Mesothelial cell of epicardium (in vitro differentiated cells): ENCODE measurements at regions not wholly inside any gene's neighbourhood (a gene's known extent, or its start where the extent isn't known, plus 50 kb on each side); places are given as distances from the start of the nearest gene placed in this dataset.
"Not testable (repeated sequence)": the region's sequence is repeated elsewhere in the genome, so short reads cannot be mapped to it uniquely, and the experiment has no call there.

Experiments
- DNase-seq, 2 experiments: peaks; one replicate each; pipeline ENCODE4 v3.0.0; 2021; ENCODE audit warnings: low spot score in 2 of 2; ENCODE audit not compliant: unreplicated experiment in 2 of 2
- H3K27ac Mint-ChIP-seq: 2 replicates; pipeline ENCODE4 v1.8.0; 2021; ENCODE audit warnings: mixed read lengths
- H3K27me3 Mint-ChIP-seq: 2 replicates; pipeline ENCODE4 v1.8.0; 2021; ENCODE audit warnings: low read depth, mixed read lengths
- H3K36me3 Mint-ChIP-seq: 2 replicates; pipeline ENCODE4 v1.8.0; 2021; ENCODE audit warnings: mixed read lengths
- H3K4me1 Mint-ChIP-seq: 2 replicates; pipeline ENCODE4 v1.8.0; 2021; ENCODE audit warnings: mixed read lengths
- H3K4me3 Mint-ChIP-seq: 2 replicates; pipeline ENCODE4 v1.8.0; 2021; ENCODE audit warnings: mild to moderate bottlenecking, moderate library complexity, mixed read lengths
- H3K9me3 Mint-ChIP-seq: 2 replicates; pipeline ENCODE4 v1.8.0; 2021; ENCODE audit warnings: mixed read lengths

- not testable (repeated sequence) for DNase-seq, H3K9me3 Mint-ChIP-seq, H3K27ac Mint-ChIP-seq, H3K4me1 Mint-ChIP-seq, H3K36me3 Mint-ChIP-seq, H3K27me3 Mint-ChIP-seq, H3K4me3 Mint-ChIP-seq
These were observed 64.1 kb upstream of the RUBCNL start for GRCh38 chr13:46451145-46451544.

GRCh38 chr13:46449949-46450348 lies 62.9 kb upstream of the RUBCNL start:
- not testable (repeated sequence) for H3K4me3 Mint-ChIP-seq, DNase-seq, H3K4me1 Mint-ChIP-seq, H3K9me3 Mint-ChIP-seq, H3K36me3 Mint-ChIP-seq, H3K27ac Mint-ChIP-seq, H3K27me3 Mint-ChIP-seq

- DNase-seq, H3K4me1 Mint-ChIP-seq, H3K36me3 Mint-ChIP-seq, H3K9me3 Mint-ChIP-seq, H3K27ac Mint-ChIP-seq, H3K4me3 Mint-ChIP-seq, H3K27me3 Mint-ChIP-seq: not testable (repeated sequence)
These were observed 61.1 kb upstream of the RUBCNL start for GRCh38 chr13:46448148-46448547.

GRCh38 chr13:46437808-46438404 lies 50.9 kb upstream of the RUBCNL start:
- not testable (repeated sequence) for H3K27me3 Mint-ChIP-seq, H3K4me3 Mint-ChIP-seq, H3K4me1 Mint-ChIP-seq, H3K27ac Mint-ChIP-seq, DNase-seq, H3K9me3 Mint-ChIP-seq, H3K36me3 Mint-ChIP-seq
